H1 (cell line): ENCODE measurements at regions not wholly inside any gene's neighbourhood (a gene's known extent, or its start where the extent isn't known, plus 50 kb on each side); places are given as distances from the start of the nearest gene placed in this dataset.

Experiments used
- CTCF ChIA-PET: fragments of 300-600 bp; sonication (Branson Sonifier 250); formaldehyde crosslinking; loops from one replicate; lab custom pipeline; 2021; ENCODE audit not compliant: partially characterized antibody; lab: Charles Lee
- POLR2A ChIA-PET: fragments of 300-600 bp; sonication (Branson Sonifier 250); formaldehyde crosslinking; loops from one replicate; lab custom pipeline; 2021; ENCODE audit warnings: inconsistent platforms; ENCODE audit not compliant: partially characterized antibody; lab: Charles Lee
- DNase-seq, 2 experiments: peaks; one replicate each; pipeline versions ENCODE4 v3.0.0 to v3.0.0-alpha.2; 2010 to 2022; ENCODE audit warnings: low spot score in 2 of 2, low read depth in 1 of 2, mixed read lengths in 1 of 2
- FAIRE-seq: peaks from 2 replicates; lab custom pipeline; 2011; peaks lifted over from hg19 to GRCh38; lab: Jason Lieb, UNC
- H2AFZ ChIP-seq: 2 replicates; pipeline ENCODE4 v1.8.1; 2012; ENCODE audit warnings: low read length, inconsistent platforms
- H2AK5ac ChIP-seq: 2 replicates; pipeline ENCODE4 v1.6.1; 2013; ENCODE audit warnings: low read depth, low read length
- H2BK120ac ChIP-seq: replicated peaks from 2 replicates; pipeline ENCODE3; 2013; ENCODE audit warnings: low read depth, low read length, inconsistent platforms
- H2BK12ac ChIP-seq: 2 replicates; pipeline ENCODE4 v1.6.1; 2013; ENCODE audit warnings: low read depth, low read length
- H2BK15ac ChIP-seq: 2 replicates; pipeline ENCODE4 v1.6.1; 2013; ENCODE audit warnings: low read length
- H2BK20ac ChIP-seq: 2 replicates; pipeline ENCODE4 v1.6.1; 2013; ENCODE audit warnings: low read length
- H2BK5ac ChIP-seq: 2 replicates; pipeline ENCODE4 v1.6.1; 2013; ENCODE audit warnings: low read depth, low read length
- H3K14ac ChIP-seq: 2 replicates; pipeline ENCODE4 v1.6.1; 2013; ENCODE audit warnings: inconsistent platforms; ENCODE audit not compliant: insufficient read length
- H3K18ac ChIP-seq: 2 replicates; pipeline ENCODE4 v1.6.1; 2013; ENCODE audit warnings: low read length; ENCODE audit errors: extremely low read depth
- H3K23ac ChIP-seq: 2 replicates; pipeline ENCODE4 v1.6.1; 2013; ENCODE audit warnings: inconsistent platforms; ENCODE audit not compliant: insufficient read length
- H3K23me2 ChIP-seq: 2 replicates; pipeline ENCODE4 v1.6.1; 2013; ENCODE audit warnings: low read depth, low read length
- H3K27ac ChIP-seq: 2 replicates; pipeline ENCODE4 v1.6.1; 2011; ENCODE audit warnings: low read depth, low read length, inconsistent platforms
- H3K27me3 ChIP-seq, 4 experiments: replicated peaks in 1 of 4; 1 replicate in 1 of 4; 2 replicates in 3 of 4; pipeline versions ENCODE4 v1.6.1 to v1.8.1; 2011 to 2013; ENCODE audit warnings: low read length in 3 of 4, mild to moderate bottlenecking in 3 of 4, inconsistent platforms in 2 of 4, mixed read lengths in 2 of 4, moderate library complexity in 1 of 4; ENCODE audit not compliant: control insufficient read depth in 3 of 4, insufficient read depth in 3 of 4; ENCODE audit errors: extremely low read depth in 1 of 4
- H3K36me3 ChIP-seq, 4 experiments: 2 replicates each; pipeline versions ENCODE4 v1.6.1 to v1.8.1; 2011 to 2013; ENCODE audit warnings: mild to moderate bottlenecking in 4 of 4, low read length in 3 of 4, moderate library complexity in 2 of 4, control low read depth in 1 of 4, inconsistent platforms in 1 of 4; ENCODE audit not compliant: insufficient read depth in 4 of 4, control insufficient read depth in 2 of 4
- H3K4ac ChIP-seq: replicated peaks from 2 replicates; pipeline ENCODE3; 2013; ENCODE audit warnings: low read length, low read depth, mixed read lengths, inconsistent platforms; ENCODE audit not compliant: insufficient read length
- H3K4me1 ChIP-seq, 4 experiments: replicated peaks in 1 of 4; 1 replicate in 1 of 4; 2 replicates in 3 of 4; pipeline versions ENCODE4 v1.6.1 to v1.8.1; 2011 to 2013; ENCODE audit warnings: low read length in 3 of 4, inconsistent platforms in 2 of 4, mixed read lengths in 1 of 4; ENCODE audit not compliant: insufficient read depth in 4 of 4, control insufficient read depth in 3 of 4
- H3K4me2 ChIP-seq, 2 experiments: 2 replicates each; pipeline versions ENCODE4 v1.6.1 to v1.8.1; 2011 to 2013; ENCODE audit warnings: low read depth in 2 of 2, low read length in 2 of 2, control low read depth in 1 of 2, inconsistent platforms in 1 of 2, mild to moderate bottlenecking in 1 of 2; ENCODE audit not compliant: insufficient read depth in 1 of 2
- H3K4me3 ChIP-seq, 4 experiments: fragments of 200-600, 300-600 bp in 1 of 4; sonication (generic), shearing (Covaris generic), sonication (Bioruptor Twin) in 1 of 4; 2 replicates each; pipeline versions ENCODE4 v1.5.1 to v1.8.1; 2011 to 2016; ENCODE audit warnings: low read length in 4 of 4, low read depth in 3 of 4, control low read depth in 2 of 4, inconsistent platforms in 2 of 4, mild to moderate bottlenecking in 2 of 4, mixed read lengths in 1 of 4, moderate library complexity in 1 of 4; ENCODE audit not compliant: insufficient read depth in 2 of 4; ENCODE audit errors: extremely low read depth in 1 of 4
- H3K56ac ChIP-seq: replicated peaks from 2 replicates; pipeline ENCODE3; 2013; ENCODE audit warnings: low read depth, mild to moderate bottlenecking, mixed read lengths, low read length, inconsistent platforms; ENCODE audit not compliant: insufficient read length
- H3K79me1 ChIP-seq: 2 replicates; pipeline ENCODE4 v1.6.1; 2013; ENCODE audit warnings: low read depth, low read length, control low read depth
- H3K79me2 ChIP-seq, 2 experiments: 2 replicates each; pipeline versions ENCODE4 v1.6.1 to v1.8.1; 2012 to 2013; ENCODE audit warnings: low read length in 2 of 2, mild to moderate bottlenecking in 2 of 2, inconsistent platforms in 1 of 2; ENCODE audit not compliant: insufficient read depth in 2 of 2, control insufficient read depth in 1 of 2
- H3K9ac ChIP-seq, 4 experiments: replicated peaks in 1 of 4; 1 replicate in 1 of 4; 2 replicates in 3 of 4; pipeline versions ENCODE4 v1.6.1 to v1.8.1; 2011 to 2013; ENCODE audit warnings: low read depth in 3 of 4, low read length in 3 of 4, control low read depth in 2 of 4, mild to moderate bottlenecking in 2 of 4, moderate library complexity in 2 of 4, inconsistent platforms in 1 of 4; ENCODE audit errors: extremely low read depth in 1 of 4
- H3K9me3 ChIP-seq, 2 experiments: 2 replicates each; pipeline versions ENCODE4 v1.6.1 to v1.8.1; 2012 to 2013; ENCODE audit warnings: mild to moderate bottlenecking in 2 of 2, moderate library complexity in 2 of 2, control low read depth in 1 of 2, inconsistent platforms in 1 of 2, low read depth in 1 of 2, low read length in 1 of 2, mixed read lengths in 1 of 2; ENCODE audit not compliant: insufficient read depth in 2 of 2
- H4K20me1 ChIP-seq, 2 experiments: replicated peaks in 1 of 2; 2 replicates each; pipeline versions ENCODE3 to v1.8.1; 2011 to 2013; ENCODE audit warnings: inconsistent platforms in 2 of 2, low read length in 2 of 2, mild to moderate bottlenecking in 1 of 2; ENCODE audit not compliant: insufficient read depth in 2 of 2, control insufficient read depth in 1 of 2
- H4K5ac ChIP-seq: 2 replicates; pipeline ENCODE4 v1.6.1; 2013; ENCODE audit warnings: low read length, low read depth, mixed read lengths, inconsistent platforms; ENCODE audit not compliant: insufficient read length
- H4K8ac ChIP-seq: 2 replicates; pipeline ENCODE4 v1.8.0; 2013; ENCODE audit warnings: mild to moderate bottlenecking, moderate library complexity, low read length, inconsistent platforms; ENCODE audit not compliant: insufficient read depth; ENCODE audit errors: extremely low read depth
- H4K91ac ChIP-seq: replicated peaks from 2 replicates; pipeline ENCODE3; 2013; ENCODE audit warnings: low read length, mixed read lengths, inconsistent platforms; ENCODE audit not compliant: insufficient read length
- BCL11A ChIP-seq, 2 experiments: IDR thresholded peaks; one replicate each; pipeline ENCODE4 v1.6.1; 2011; ENCODE audit warnings: low read depth in 2 of 2, low read length in 2 of 2, mild to moderate bottlenecking in 2 of 2
- BRCA1 ChIP-seq: IDR thresholded peaks from 2 replicates; pipeline ENCODE4 v1.6.1; 2012; ENCODE audit warnings: low read depth, low read length, improper control_type of control experiment
- EGR1 ChIP-seq: IDR thresholded peaks from 2 replicates; pipeline ENCODE4 v1.6.1; 2011; ENCODE audit warnings: low read depth, low read length, borderline replicate concordance
- FOSL1 ChIP-seq: IDR thresholded peaks from 2 replicates; pipeline ENCODE4 v1.6.1; 2011; ENCODE audit warnings: mild to moderate bottlenecking, low read depth, low read length, moderate library complexity; ENCODE audit not compliant: insufficient read depth
- JUND ChIP-seq: IDR thresholded peaks from 2 replicates; pipeline ENCODE4 v1.6.1; 2011; ENCODE audit warnings: mild to moderate bottlenecking, improper control_type of control experiment, low read length
- RNF2 ChIP-seq: fragments of 200-900, 300-1000 bp; sonication (generic); IDR thresholded peaks from 2 replicates; pipeline ENCODE4 v1.7.1; 2016; ENCODE audit warnings: borderline replicate concordance, low read depth, mild to moderate bottlenecking, antibody characterized with exemption, low read length; ENCODE audit not compliant: poor library complexity, severe bottlenecking; ENCODE audit errors: missing control alignments
- SAP30 ChIP-seq: fragments of 300-600 bp; sonication (generic); IDR thresholded peaks from 2 replicates; pipeline ENCODE4 v1.7.1; 2012; ENCODE audit warnings: low read length, moderate library complexity, mild to moderate bottlenecking, inconsistent platforms; ENCODE audit not compliant: insufficient read depth, insufficient replicate concordance
- SIRT6 ChIP-seq: IDR thresholded peaks from one replicate; pipeline ENCODE4 v1.7.1; 2012; ENCODE audit warnings: low read length, inconsistent platforms
- SRF ChIP-seq: IDR thresholded peaks from 2 replicates; pipeline ENCODE4 v1.6.1; 2011; ENCODE audit warnings: mild to moderate bottlenecking, low read depth, low read length, moderate library complexity
- TAF1 ChIP-seq: IDR thresholded peaks from 2 replicates; pipeline ENCODE4 v1.6.1; 2011; ENCODE audit warnings: mild to moderate bottlenecking, low read depth, low read length
- ZNF274 ChIP-seq: IDR thresholded peaks from 2 replicates; pipeline ENCODE4 v1.7.0; 2012; ENCODE audit warnings: low read length, borderline replicate concordance; ENCODE audit errors: extremely low read depth
- WGBS, 2 experiments: shearing (Covaris generic) in 1 of 2; methylation state at CpG; one replicate each; pipeline versions ENCODE4 v1.1.6 to v1.1.7; 2013 to 2015; ENCODE audit warnings: low lambda C conversion rate in 2 of 2, mixed read lengths in 2 of 2, inconsistent platforms in 1 of 2, low coverage in 1 of 2, missing lambda C conversion rate in 1 of 2; ENCODE audit not compliant: insufficient replicate concordance in 2 of 2, insufficient coverage in 1 of 2, insufficient read length in 1 of 2; ENCODE audit errors: extremely low coverage in 1 of 2, missing lambda C conversion rate in 1 of 2; 5-methylcytosine and 5-hydroxymethylcytosine counted together
- TF ChIP-seq, protein P1 (sequence below): IDR thresholded peaks from 2 replicates; pipeline ENCODE4 v1.6.1; 2012; ENCODE audit warnings: inconsistent platforms

- Histone ChIP-seq H4K91ac (no peak overlapping the region), H3K4ac (no peak overlapping the region), H3K4me2 (no peak overlapping the region), H3K23me2 (no peaks in the 10 kb centered on the region), H4K20me1 (no peaks in the 10 kb centered on the region), H2BK12ac (no peak overlapping the region), H3K79me1 (no peaks in the 10 kb centered on the region), H2BK120ac (no peak overlapping the region), H3K56ac (no peak overlapping the region), H4K8ac (no peak overlapping the region), H2AFZ (no peak overlapping the region), H2AK5ac (no peak overlapping the region), H3K27me3 (peaks cover 0 to 1% (median 0%) of the 10 kb centered on the region in 4 experiments; a peak in 1 of 7 replicates), H3K9ac (no peak overlapping the region), H3K36me3 (no peaks in the 10 kb centered on the region), H2BK20ac (no peak overlapping the region), H3K79me2 (no peaks in the 10 kb centered on the region), H3K4me1 (no peaks in the 10 kb centered on the region), H3K4me3 (no peak overlapping the region), H3K18ac (no peak overlapping the region), H3K27ac (no peak overlapping the region), H3K9me3 (no peaks in the 10 kb centered on the region), H3K14ac (no peak overlapping the region), H2BK15ac (no peak overlapping the region), H4K5ac (no peak overlapping the region), H2BK5ac (no peak overlapping the region), H3K23ac (no peak overlapping the region)
- 90% methylated on average over 3 of the region's 3 CpGs; no CpG with 5 or more reads in 1 of the 2 experiments for WGBS, 2 experiments
- ChIA-PET POLR2A (no interaction called here), CTCF (interaction anchor here (1.7 kb wide), 1 partner anchor 323 kb away, joined by 3 read pairs; no protein-coding TSS in a partner anchor)
- DNase-seq = no peak
- no peak for FAIRE-seq
- no peak for TF ChIP-seq TAF1
- TF ChIP-seq RNF2 = no peak
- no peak for TF ChIP-seq EGR1
- TF ChIP-seq ZNF274 = no peak
- no peak for TF ChIP-seq SAP30
- no peak for TF ChIP-seq SIRT6
- TF ChIP-seq FOSL1 = no peak
- TF ChIP-seq SRF = no peak
- TF ChIP-seq BRCA1 = no peak
- TF ChIP-seq JUND = no peak
- no peak for TF ChIP-seq BCL11A (IDR thresholded peaks at IDR 0.05; ENCODE audit: low read depth in 2 of 2, low read length in 2 of 2)
- TF ChIP-seq, protein P1, sequence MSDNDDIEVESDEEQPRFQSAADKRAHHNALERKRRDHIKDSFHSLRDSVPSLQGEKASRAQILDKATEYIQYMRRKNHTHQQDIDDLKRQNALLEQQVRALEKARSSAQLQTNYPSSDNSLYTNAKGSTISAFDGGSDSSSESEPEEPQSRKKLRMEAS = no peak
Measured at GRCh38 chr2:19038071-19039015, 320.1 kb downstream of the OSR1 start.
